Prostate gland (tissue), 2 donors: ENCODE measurements at regions not wholly inside any gene's neighbourhood (a gene's known extent, or its start where the extent isn't known, plus 50 kb on each side); places are given as distances from the start of the nearest gene placed in this dataset.
A peak's percentile ranks its signal among the peaks of the same experiment; 100 is the strongest.
"Not testable (repeated sequence)": the region's sequence is repeated elsewhere in the genome, so short reads cannot be mapped to it uniquely, and the experiment has no call there.

Experiments
- DNase-seq: peaks from one replicate; pipeline ENCODE4 v3.0.0-alpha.2; 2019; ENCODE audit warnings: low spot score
- H3K27ac ChIP-seq, 2 donors: fragments of 200-600 bp; sonication (generic); 2 replicates each; pipeline ENCODE4 v1.5.1; 2017 to 2019
- H3K27me3 ChIP-seq: fragments of 200-600 bp; sonication (generic); replicated peaks from 2 replicates; pipeline ENCODE4 v1.5.1; 2019; ENCODE audit not compliant: insufficient read depth
- H3K36me3 ChIP-seq, 2 donors: fragments of 200-600 bp; sonication (generic); 1 replicate in 1 of 2; 2 replicates in 1 of 2; pipeline versions ENCODE4 v1.5.1 to v1.8.1; 2017 to 2019
- H3K4me1 ChIP-seq: fragments of 200-600 bp; sonication (generic); replicated peaks from 2 replicates; pipeline ENCODE4 v1.5.1; 2019
- H3K4me3 ChIP-seq, 2 donors: fragments of 200-600 bp; sonication (generic); 2 replicates each; pipeline ENCODE4 v1.5.1; 2017 to 2019
- H3K9me3 ChIP-seq: fragments of 200-600 bp; sonication (generic); 2 replicates; pipeline ENCODE4 v1.5.1; 2017
- POLR2A ChIP-seq: fragments of 450-650 bp; IDR thresholded peaks from one replicate; pipeline ENCODE4 v1.6.1; 2016; ENCODE audit warnings: antibody characterized with exemption, mild to moderate bottlenecking
- POLR2AphosphoS5 ChIP-seq: sonication (generic); formaldehyde crosslinking; IDR thresholded peaks from one replicate; pipeline ENCODE4 v1.6.1; 2017; ENCODE audit warnings: antibody characterized with exemption
- WGBS: methylation state at CpG from one replicate; pipeline ENCODE4 v1.1.5; 2018; 5-methylcytosine and 5-hydroxymethylcytosine counted together
- intact Hi-C: fragments of 100-400 bp; cut with DNase I; formaldehyde crosslinking; loops from one replicate; pipeline ENCODE4 v1.14.2; 2022
- TF ChIP-seq, protein P1 (sequence below), 4 experiments: fragments of 200-600 bp in 2 of 4; fragments of 450-650 bp in 2 of 4; sonication (generic) in 2 of 4; IDR thresholded peaks; 1 replicate in 3 of 4; 2 replicates in 1 of 4; pipeline ENCODE4 v1.5.1; 2016 to 2019; ENCODE audit warnings: antibody characterized with exemption in 4 of 4, mild to moderate bottlenecking in 2 of 4, moderate library complexity in 2 of 4

DNA sequence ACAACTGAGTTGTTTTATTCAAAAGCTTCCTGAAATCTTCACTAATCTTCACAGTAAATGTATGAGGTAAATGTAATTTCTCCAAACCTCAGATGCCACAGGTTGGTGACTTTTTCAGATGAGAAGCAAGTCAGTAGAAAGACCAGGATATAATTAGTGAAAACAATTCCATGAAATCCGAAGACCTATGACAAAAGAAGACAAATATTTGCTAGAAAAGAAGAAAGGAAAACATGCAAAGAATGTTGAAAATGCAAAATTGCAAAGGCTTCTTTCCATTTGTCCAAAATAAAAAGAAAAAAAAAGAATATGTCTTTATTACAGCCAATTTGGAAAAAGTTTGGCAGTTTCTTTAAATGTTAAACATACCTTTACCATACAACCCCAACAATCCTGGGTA, 88.3 kb upstream of the MYRIP start:
- H3K4me1 ChIP-seq, result no peaks in the 10 kb centered on the region
- 41% methylated on average over 1 of the region's 1 CpG for WGBS
- TF ChIP-seq POLR2A (no peak), POLR2AphosphoS5 (no peak)
- TF ChIP-seq, protein P1, sequence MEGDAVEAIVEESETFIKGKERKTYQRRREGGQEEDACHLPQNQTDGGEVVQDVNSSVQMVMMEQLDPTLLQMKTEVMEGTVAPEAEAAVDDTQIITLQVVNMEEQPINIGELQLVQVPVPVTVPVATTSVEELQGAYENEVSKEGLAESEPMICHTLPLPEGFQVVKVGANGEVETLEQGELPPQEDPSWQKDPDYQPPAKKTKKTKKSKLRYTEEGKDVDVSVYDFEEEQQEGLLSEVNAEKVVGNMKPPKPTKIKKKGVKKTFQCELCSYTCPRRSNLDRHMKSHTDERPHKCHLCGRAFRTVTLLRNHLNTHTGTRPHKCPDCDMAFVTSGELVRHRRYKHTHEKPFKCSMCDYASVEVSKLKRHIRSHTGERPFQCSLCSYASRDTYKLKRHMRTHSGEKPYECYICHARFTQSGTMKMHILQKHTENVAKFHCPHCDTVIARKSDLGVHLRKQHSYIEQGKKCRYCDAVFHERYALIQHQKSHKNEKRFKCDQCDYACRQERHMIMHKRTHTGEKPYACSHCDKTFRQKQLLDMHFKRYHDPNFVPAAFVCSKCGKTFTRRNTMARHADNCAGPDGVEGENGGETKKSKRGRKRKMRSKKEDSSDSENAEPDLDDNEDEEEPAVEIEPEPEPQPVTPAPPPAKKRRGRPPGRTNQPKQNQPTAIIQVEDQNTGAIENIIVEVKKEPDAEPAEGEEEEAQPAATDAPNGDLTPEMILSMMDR (IDR thresholded peaks at IDR 0.05), result no peak

DNA sequence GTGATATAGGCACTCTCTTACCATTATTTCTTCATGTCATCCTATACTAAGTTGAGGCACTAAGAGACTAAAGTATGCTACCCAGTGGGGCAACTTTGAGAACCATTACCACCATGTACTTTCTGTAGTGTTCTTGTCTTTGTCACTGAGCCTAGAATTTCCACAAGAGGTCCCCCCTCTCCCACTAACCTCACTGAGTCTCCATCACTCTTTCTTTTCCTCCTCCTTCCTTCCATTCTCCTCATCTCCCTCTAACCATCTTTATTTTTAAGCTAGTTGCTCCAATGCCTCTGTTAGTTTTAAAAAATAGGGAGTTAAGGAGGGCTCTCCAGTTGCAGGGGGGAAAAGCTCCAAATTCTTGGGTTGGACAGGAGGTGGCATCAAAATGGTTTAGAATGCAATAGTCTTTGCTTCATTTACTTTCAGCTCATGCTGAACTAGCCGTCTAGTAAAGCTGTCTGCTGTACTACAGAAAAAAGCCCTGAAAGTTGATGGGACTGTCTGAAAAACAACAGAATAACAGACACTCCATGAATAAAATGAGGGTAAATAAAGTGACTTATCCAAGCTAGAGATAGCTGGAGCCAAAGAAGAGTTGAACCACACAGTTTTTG, 85.1 kb upstream of the MYRIP start:
- H3K27me3 ChIP-seq, result no peaks in the 10 kb centered on the region
- no peak overlapping the region for H3K27ac ChIP-seq
- no peak overlapping the region for H3K4me3 ChIP-seq
- DNase-seq, result no peak
- no peaks in the 10 kb centered on the region for H3K4me1 ChIP-seq
- intact Hi-C loops, result no loop called here
- no peak for TF ChIP-seq POLR2A
- TF ChIP-seq, protein P1 (IDR thresholded peaks at IDR 0.05), result peak in 2 of 4 experiments; percentile 18 to 34
- no peaks in the 10 kb centered on the region for H3K9me3 ChIP-seq
- WGBS, result 16% methylated on average over 1 of the region's 1 CpG
- H3K36me3 ChIP-seq, result no peaks in the 10 kb centered on the region

More for the DNA sequence above, 88.3 kb upstream of the MYRIP start:
- H3K27me3 ChIP-seq, result no peaks in the 10 kb centered on the region
- no peaks in the 10 kb centered on the region for H3K9me3 ChIP-seq
- no peak for DNase-seq
- no peak overlapping the region for H3K27ac ChIP-seq
- no peaks in the 10 kb centered on the region for H3K36me3 ChIP-seq
- no peak overlapping the region for H3K4me3 ChIP-seq
- intact Hi-C loops, result no loop called here

DNA sequence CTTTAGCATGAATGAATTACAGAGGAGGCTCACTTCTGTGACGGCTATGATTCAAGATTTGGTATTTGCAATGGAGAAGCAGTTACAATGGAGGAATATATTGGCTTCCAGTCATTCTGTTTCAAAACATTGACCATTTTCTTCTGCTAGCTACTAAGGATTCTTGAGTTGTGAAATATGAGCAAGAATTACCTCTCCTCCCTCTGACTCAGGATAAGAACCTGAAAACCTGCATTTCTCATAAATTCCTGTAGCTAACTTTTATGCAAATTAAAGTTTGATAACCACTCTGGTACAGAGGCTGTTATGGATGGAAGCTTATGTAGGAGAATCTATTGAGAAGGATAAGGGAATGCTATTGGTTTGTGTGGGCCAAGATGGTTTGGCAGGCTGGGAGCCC, 84.1 kb upstream of the MYRIP start:
- Histone ChIP-seq H3K4me3 (no peak overlapping the region), H3K27ac (no peak overlapping the region), H3K4me1 (no peaks in the 10 kb centered on the region), H3K9me3 (no peaks in the 10 kb centered on the region), H3K36me3 (no peaks in the 10 kb centered on the region), H3K27me3 (no peaks in the 10 kb centered on the region)
- 91% methylated on average over 1 of the region's 1 CpG for WGBS
- intact Hi-C loops, result no loop called here
- no peak for TF ChIP-seq POLR2AphosphoS5
- TF ChIP-seq POLR2A, result no peak
- TF ChIP-seq, protein P1 (IDR thresholded peaks at IDR 0.05), result no peak
- no peak for DNase-seq

DNA sequence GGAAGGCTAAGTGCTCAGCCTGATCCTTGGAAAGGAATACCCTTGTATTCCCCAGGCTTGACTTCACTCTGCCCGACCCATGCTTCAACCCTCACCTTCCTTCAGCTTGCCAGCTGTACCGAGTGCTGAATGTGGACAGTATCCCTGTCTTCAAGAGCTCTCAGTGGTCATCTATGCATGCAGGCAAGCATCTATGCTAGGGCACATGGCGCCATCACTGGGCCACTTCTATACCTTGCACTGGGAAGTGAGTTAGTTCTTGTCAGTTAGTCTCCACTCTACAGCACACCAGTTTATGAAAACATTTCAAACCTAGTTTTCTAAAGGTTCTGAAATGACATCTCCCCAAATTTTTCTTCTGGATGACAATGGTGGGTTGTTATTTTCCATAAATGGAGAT, 82.0 kb upstream of the MYRIP start:
- 68% methylated on average over 3 of the region's 3 CpGs for WGBS
- H3K9me3 ChIP-seq, result no peaks in the 10 kb centered on the region
- intact Hi-C loops, result no loop called here

DNA sequence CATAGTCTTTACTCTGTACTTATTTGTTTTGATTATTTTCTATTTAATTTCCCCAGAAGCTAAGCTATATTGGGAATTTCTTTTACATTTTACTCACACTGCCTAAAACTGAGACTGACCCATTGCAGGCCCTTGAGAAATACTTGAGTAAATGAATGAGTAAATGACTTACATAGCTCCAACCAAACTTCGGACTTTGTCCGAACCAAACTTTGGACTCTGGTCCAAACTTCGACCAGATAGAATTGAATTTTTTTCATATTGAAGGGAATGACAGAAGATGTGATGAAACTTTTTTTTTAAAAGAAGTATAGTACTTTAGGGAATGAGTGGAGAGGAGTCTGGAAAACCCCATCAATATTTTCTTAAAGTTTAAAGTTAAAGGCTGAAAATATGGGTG, 75.6 kb upstream of the MYRIP start:
- Histone ChIP-seq H3K4me3 (no peak overlapping the region), H3K4me1 (no peaks in the 10 kb centered on the region), H3K27me3 (no peaks in the 10 kb centered on the region), H3K9me3 (no peaks in the 10 kb centered on the region), H3K36me3 (no peaks in the 10 kb centered on the region), H3K27ac (no peak overlapping the region)
- DNase-seq, result no peak
- 92% methylated on average over 3 of the region's 3 CpGs for WGBS
- intact Hi-C loops, result no loop called here
- TF ChIP-seq POLR2AphosphoS5, result no peak
- TF ChIP-seq POLR2A, result no peak
- TF ChIP-seq, protein P1 (IDR thresholded peaks at IDR 0.05), result no peak

More for the DNA sequence above, 82.0 kb upstream of the MYRIP start:
- no peak overlapping the region for H3K4me3 ChIP-seq
- H3K4me1 ChIP-seq, result no peaks in the 10 kb centered on the region
- TF ChIP-seq POLR2A (no peak), POLR2AphosphoS5 (no peak)
- TF ChIP-seq, protein P1 (IDR thresholded peaks at IDR 0.05), result no peak
- H3K27ac ChIP-seq, result no peak overlapping the region
- no peaks in the 10 kb centered on the region for H3K36me3 ChIP-seq
- no peak for DNase-seq
- no peaks in the 10 kb centered on the region for H3K27me3 ChIP-seq

DNA sequence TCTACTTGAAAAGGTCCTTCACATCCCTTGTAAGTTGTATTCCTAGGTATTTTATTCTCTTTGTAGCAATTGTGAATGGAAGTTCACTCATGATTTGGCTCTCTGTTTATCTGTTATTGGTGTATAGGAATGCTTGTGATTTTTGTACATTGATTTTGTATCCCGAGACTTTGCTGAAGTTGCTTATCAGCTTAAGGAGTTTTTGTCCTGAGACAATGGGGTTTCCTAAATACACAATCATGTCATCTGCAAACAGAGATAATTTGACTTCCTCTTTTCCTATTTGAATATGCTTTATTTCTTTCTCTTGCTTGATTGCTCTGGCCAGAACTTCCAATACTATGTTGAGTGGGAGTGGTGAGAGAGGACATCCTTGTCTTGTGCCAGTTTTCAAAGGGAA, 69.8 kb upstream of the MYRIP start:
- H3K4me3 ChIP-seq, H3K4me1 ChIP-seq, H3K36me3 ChIP-seq, DNase-seq, intact Hi-C loops, H3K9me3 ChIP-seq, H3K27me3 ChIP-seq, H3K27ac ChIP-seq: not testable (repeated sequence)
- WGBS, result 64% methylated on average over 1 of the region's 1 CpG
